ENCODE measurements at regions not wholly inside any gene's neighbourhood (a gene's known extent, or its start where the extent isn't known, plus 50 kb on each side); places are given as distances from the start of the nearest gene placed in this dataset.
A peak's percentile ranks its signal among the peaks of the same experiment; 100 is the strongest.

DNA sequence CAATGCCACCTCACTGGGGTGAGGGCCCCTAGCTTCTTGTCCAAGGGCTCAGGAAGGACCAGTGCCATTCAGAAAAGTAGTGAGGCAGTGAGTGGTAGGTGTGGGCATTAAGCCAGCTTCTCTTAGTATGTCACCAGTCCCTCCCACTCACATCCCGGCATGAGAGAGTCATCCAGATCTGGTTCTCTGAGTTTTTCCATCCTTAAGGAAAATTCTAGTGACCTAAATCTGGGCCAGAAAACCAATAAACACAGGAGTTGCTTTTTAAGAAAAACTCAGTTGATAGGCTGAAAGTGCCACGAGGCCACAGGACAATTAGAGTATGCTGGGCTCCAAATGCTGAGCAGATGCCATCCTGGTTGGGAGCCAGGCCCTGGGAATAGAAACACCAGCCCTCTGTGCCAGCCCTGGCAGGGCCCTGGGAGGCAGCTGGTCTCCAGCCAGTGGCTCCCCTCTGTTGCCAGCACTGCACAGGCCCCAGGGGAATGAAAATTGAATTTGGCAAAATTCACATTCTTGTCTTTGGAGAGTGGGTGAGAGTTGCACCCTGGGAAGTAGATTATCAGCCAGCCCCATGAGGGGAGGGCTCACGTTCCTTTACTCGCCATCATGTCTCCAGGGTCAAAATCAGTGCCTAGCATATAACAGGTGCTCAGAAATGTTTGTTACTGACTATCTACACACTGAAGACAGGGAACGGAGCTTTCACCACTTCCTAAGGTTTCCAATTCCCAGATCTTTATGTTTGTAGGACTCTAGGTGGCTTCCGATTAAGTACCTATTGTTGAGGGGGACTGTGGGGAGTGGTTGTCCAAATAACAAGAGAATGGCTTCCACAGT lies 52.8 kb downstream of the FAM43A start:
- H3K4me3 ChIP-seq (ENCODE audit: insufficient read depth, low read length) = no peak overlapping the region
- DNase-seq (ENCODE audit: insufficient read length, low spot score, missing footprints) = peak; percentile 93
- TF ChIP-seq, protein P1, sequence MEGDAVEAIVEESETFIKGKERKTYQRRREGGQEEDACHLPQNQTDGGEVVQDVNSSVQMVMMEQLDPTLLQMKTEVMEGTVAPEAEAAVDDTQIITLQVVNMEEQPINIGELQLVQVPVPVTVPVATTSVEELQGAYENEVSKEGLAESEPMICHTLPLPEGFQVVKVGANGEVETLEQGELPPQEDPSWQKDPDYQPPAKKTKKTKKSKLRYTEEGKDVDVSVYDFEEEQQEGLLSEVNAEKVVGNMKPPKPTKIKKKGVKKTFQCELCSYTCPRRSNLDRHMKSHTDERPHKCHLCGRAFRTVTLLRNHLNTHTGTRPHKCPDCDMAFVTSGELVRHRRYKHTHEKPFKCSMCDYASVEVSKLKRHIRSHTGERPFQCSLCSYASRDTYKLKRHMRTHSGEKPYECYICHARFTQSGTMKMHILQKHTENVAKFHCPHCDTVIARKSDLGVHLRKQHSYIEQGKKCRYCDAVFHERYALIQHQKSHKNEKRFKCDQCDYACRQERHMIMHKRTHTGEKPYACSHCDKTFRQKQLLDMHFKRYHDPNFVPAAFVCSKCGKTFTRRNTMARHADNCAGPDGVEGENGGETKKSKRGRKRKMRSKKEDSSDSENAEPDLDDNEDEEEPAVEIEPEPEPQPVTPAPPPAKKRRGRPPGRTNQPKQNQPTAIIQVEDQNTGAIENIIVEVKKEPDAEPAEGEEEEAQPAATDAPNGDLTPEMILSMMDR (IDR thresholded peaks at IDR 0.05; ENCODE audit: extremely low read depth, low read depth, low read length) = no peak
- no peaks in the 10 kb centered on the region for H4K20me1 ChIP-seq (ENCODE audit: insufficient read depth, low read length)
- no peaks in the 10 kb centered on the region for H3K36me3 ChIP-seq (ENCODE audit: insufficient read depth, low read length)
- peaks cover 8% of the 10 kb centered on the region for H3K4me1 ChIP-seq (ENCODE audit: insufficient read depth, low read length)
- H2AFZ ChIP-seq (ENCODE audit: low read length) = peak overlapping the region; percentile 12
- H3K27ac ChIP-seq (ENCODE audit: low read depth, low read length) = no peak overlapping the region
- no peak overlapping the region for H3K4me2 ChIP-seq (ENCODE audit: insufficient read depth, low read length)
- no peaks in the 10 kb centered on the region for H3K79me2 ChIP-seq (ENCODE audit: insufficient read depth, low read length)
- H3K27me3 ChIP-seq (ENCODE audit: insufficient read depth, low read length) = peaks cover 18% of the 10 kb centered on the region
- no peaks in the 10 kb centered on the region for H3K9me3 ChIP-seq (ENCODE audit: low read depth, low read length)

DNA sequence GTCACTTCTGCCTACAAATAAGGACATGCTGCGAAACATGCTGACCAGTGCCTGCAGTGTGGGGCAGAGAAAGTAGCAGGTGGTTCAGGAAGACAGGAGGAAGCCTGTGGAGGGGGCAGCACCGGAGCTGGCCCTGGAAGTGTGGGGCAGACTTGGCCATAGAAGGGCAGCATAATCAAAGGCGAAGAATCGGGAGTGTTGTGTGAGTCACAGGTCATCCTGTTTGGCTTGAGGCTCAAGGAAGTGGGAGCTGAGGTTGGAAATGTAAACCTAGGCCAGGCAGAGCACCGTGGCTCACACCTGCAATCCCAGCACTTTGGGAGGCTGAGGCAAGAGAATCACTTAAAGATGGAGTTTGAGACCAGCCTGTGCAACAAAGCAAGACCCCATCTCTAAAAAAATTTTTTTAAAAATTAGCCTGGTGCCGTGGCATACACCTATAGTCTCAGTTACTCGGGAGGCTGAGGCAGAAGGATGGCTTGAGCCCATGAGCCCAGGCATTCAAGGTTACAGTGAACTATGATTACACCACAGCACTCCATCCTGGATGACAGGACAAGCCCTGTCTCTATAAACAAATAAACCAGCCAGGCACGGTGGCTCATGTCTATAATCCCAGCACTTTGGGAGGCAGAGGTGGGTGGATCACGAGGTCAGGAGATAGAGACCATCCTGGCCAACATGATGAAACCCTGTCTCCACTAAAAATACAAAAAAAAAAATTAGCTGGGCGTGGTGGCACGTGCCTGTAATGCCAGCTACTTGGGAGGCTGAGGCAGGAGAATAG lies 54.0 kb downstream of the FAM43A start:
- Histone ChIP-seq H3K4me2 (ENCODE audit: insufficient read depth, low read length) (no peak overlapping the region), H3K36me3 (ENCODE audit: insufficient read depth, low read length) (no peaks in the 10 kb centered on the region), H3K9me3 (ENCODE audit: low read depth, low read length) (no peaks in the 10 kb centered on the region), H3K4me3 (ENCODE audit: insufficient read depth, low read length) (no peak overlapping the region), H3K79me2 (ENCODE audit: insufficient read depth, low read length) (no peaks in the 10 kb centered on the region), H3K27me3 (ENCODE audit: insufficient read depth, low read length) (peaks cover 24% of the 10 kb centered on the region), H4K20me1 (ENCODE audit: insufficient read depth, low read length) (no peaks in the 10 kb centered on the region), H3K4me1 (ENCODE audit: insufficient read depth, low read length) (peaks cover 8% of the 10 kb centered on the region), H3K27ac (ENCODE audit: low read depth, low read length) (no peak overlapping the region), H2AFZ (ENCODE audit: low read length) (no peak overlapping the region)
- no peak for DNase-seq (ENCODE audit: insufficient read length, low spot score, missing footprints)
- TF ChIP-seq, protein P1 (IDR thresholded peaks at IDR 0.05; ENCODE audit: extremely low read depth, low read depth, low read length) = no peak

DNA sequence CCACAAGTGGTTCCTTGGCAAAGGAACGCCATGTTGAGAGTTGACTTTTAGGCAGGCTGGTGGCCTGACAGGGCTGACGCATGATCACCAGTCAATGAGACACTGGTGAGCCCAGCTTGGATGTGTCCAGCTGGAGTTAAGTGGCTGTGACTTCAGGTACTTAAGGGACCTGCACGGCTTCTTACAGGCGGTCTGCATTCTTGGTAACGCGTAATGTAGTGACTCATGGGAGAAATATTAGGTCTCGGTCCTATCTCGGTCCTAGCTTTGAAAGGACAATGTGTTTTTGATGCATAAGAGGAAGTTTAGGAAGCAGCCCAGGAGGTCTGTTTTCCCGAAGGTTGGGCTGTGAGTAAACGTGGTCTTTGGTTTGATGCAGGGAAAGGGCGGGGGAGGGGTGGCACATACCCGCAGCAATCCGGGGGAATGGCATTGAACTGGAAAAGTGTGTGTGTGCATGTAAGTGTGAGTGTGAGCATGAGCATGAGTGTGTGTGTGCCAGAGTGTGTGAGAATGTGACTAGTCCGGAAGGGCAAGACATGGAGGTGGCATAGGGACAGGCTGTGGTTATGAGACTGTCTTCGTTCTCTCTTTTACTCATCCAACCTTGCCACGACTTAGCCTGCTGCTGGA lies 55.3 kb downstream of the FAM43A start:
- H3K4me3 ChIP-seq (ENCODE audit: insufficient read depth, low read length) = no peak overlapping the region
- H3K4me1 ChIP-seq (ENCODE audit: insufficient read depth, low read length) = peaks cover 8% of the 10 kb centered on the region
- no peaks in the 10 kb centered on the region for H3K79me2 ChIP-seq (ENCODE audit: insufficient read depth, low read length)
- no peaks in the 10 kb centered on the region for H4K20me1 ChIP-seq (ENCODE audit: insufficient read depth, low read length)
- H3K4me2 ChIP-seq (ENCODE audit: insufficient read depth, low read length) = peak overlapping the region; percentile 22
- H3K27me3 ChIP-seq (ENCODE audit: insufficient read depth, low read length) = peaks cover 28% of the 10 kb centered on the region
- H3K36me3 ChIP-seq (ENCODE audit: insufficient read depth, low read length) = no peaks in the 10 kb centered on the region
- DNase-seq (ENCODE audit: insufficient read length, low spot score, missing footprints) = peak; percentile 86
- H3K9me3 ChIP-seq (ENCODE audit: low read depth, low read length) = no peaks in the 10 kb centered on the region
- H3K27ac ChIP-seq (ENCODE audit: low read depth, low read length) = no peak overlapping the region
- TF ChIP-seq, protein P1 (IDR thresholded peaks at IDR 0.05; ENCODE audit: extremely low read depth, low read depth, low read length) = no peak
- H2AFZ ChIP-seq (ENCODE audit: low read length) = no peak overlapping the region
